Skin epidermis (tissue), 12 donors: ENCODE measurements at regions not wholly inside any gene's neighbourhood (a gene's known extent, or its start where the extent isn't known, plus 50 kb on each side); places are given as distances from the start of the nearest gene placed in this dataset.

ENCODE experiments used
- H3K27ac ChIP-seq, 21 experiments: fragments of 200-600 bp; sonication (generic) in 11 of 21; one replicate each; pipeline ENCODE4 v1.5.0; 2020; ENCODE audit warnings: mild to moderate bottlenecking in 3 of 21, inconsistent platforms in 2 of 21, moderate library complexity in 2 of 21
- H3K4me3 ChIP-seq, 7 experiments: fragments of 200-600 bp; sonication (generic) in 2 of 7; one replicate each; pipeline ENCODE4 v1.5.0; 2020; ENCODE audit warnings: inconsistent platforms in 2 of 7, mild to moderate bottlenecking in 2 of 7, moderate library complexity in 1 of 7

DNA sequence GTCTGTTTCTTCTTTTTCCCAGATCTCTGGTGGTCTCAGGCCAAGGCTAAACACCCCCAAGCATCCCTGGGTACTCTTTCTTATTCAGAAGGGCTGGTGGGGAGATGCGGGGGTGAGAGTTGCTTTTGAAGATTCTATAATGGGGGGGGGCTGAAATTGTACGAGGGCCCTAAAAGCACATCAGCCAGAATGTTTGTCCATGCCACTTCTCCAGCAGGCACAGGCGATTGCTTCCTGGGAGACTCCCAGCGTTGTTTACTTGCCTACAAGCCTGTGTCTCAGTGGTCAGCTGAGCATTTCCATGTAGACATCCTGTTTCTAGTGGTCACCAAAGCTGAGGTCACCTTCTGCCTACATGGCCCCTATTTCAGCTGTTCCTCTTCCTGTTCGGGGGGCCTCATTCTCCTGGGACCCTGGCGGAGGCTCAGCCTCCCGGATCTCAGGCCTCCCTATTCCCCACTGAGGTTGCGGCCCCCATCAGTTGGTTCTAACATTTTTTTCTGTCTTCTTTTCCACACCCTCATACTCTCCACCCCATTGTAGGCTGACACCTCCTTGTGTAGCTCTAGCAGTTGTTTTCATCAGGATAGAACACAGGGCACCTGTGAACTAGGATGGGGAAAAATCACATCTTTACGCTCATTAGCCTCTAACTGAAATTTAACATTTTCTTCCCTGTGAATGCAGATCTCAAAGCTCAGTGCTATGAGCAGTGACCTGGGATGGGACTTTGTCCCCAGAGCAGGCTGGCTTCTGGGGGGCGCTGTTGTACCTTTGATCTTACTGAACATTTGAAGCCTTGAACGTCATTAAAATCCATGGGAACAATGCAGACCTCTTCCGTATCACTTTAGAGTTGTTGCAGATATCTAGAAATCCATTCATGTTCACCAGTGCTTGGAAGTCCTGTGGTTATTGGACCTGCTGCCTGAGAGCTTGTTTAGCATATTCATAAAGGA lies 286.5 kb downstream of the GLRX3 start:
- H3K27ac ChIP-seq: no peak overlapping the region

DNA sequence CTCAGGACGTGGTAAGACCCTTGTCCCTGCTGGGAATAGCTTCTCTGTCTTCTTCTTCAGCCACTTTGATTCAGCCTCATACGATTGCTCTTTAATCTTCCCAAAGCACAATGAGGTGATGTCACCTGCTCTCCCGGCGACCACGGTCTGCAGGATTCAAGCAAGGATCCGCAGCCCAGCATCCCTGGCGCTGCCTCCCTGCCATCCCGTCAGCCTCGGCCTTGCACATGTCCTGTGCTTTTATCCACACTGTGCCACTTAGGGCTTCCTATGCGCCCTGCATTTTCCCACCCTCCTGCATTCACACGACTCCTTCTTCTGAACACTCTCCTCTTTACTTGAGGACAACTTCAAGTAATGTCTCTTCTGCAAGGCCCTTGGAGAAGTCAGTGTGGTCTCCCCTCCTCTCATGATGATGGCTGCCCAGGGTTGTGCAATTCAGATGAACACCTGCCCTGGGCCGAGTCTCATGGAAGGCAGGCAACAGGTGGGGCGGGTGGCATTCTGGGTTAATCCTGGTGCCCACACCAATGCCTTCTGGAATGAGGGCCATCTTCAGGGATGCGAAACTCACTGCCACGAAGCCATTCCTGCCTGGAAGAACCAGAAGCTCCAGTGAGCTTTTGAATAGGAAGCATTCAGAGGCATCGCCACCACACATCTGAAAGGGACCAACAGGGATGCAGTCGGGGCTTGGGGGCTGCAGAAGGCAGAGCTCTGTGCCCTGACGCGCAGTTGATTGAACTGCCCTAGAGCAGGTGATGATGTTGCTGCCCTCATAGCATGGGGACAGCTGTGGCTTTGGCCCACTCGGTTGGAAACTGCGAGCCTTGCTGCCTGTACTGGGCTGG lies 287.5 kb downstream of the GLRX3 start:
- no peak overlapping the region for H3K4me3 ChIP-seq
- H3K27ac ChIP-seq: no peak overlapping the region

More for the DNA sequence above, 286.5 kb downstream of the GLRX3 start:
- no peak overlapping the region for H3K4me3 ChIP-seq

DNA sequence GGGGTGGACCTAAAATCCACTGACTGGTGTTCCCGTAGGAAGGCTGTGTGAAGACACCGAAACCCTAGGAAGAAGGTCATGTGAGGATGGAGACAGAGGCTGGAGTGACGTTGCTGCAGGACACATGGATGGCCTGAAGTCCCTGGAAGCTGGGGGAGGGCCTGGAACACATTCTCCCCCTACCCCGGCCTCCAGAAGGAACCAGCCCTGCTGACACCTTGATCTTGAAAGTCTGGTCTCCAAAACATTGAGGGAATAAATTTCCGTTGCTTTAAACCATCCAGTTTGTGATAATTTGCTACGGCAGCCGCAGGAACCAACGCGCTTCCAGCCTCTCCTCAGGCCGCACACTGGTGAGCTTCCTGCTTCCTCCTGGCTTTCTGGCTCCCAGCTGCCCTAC lies 288.2 kb downstream of the GLRX3 start:
- H3K27ac ChIP-seq: no peak overlapping the region
- H3K4me3 ChIP-seq: no peak overlapping the region

DNA sequence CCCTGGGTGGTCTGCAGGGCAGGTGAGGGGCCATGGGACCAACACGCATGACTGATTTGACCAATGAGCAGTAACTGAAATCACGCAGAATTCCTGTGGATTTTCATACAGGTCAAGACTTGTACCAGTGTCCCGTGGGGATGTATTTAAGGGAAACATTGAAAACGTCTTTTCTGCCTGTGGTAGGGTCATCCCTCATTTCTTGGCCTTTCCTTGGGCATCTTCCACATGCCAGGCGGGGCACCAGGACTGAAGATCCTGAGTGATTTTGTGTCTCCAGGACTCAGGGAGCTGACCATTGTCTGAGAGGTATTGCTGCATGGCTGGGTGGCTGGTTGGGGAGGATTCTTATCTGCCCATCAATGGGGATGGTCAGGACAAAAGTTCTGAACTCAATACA lies 289.0 kb downstream of the GLRX3 start:
- Histone ChIP-seq H3K27ac (no peak overlapping the region), H3K4me3 (no peak overlapping the region)

DNA sequence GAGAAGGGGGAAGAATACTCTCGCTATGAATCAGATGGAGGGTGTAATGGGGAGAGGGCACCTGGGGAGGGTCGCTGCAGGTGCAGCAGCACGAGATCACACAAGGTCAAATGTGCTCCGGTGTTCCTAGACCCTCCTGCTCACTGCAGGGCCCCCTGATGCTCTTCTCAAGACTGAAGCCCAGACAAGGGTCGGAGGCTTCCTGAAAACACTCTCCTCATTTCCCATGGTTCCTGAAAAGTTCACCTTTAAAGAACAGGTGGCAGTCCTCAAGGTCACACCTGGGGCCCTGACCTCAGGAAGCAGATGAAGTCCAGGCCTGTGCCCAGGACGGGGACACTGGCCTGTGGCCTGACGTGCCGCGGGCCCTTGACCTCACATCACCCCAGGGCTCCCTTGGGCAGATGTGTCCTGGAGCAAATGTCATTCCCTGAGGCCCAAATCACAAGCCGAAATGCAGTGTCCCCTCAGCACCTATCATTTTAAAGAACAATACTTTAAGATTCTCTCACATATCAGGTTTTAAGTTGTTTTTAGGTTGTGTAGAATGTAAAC lies 289.8 kb downstream of the GLRX3 start:
- H3K4me3 ChIP-seq: no peak overlapping the region
- H3K27ac ChIP-seq: no peak overlapping the region

- Histone ChIP-seq H3K27ac (no peak overlapping the region), H3K4me3 (no peak overlapping the region)
Observed at GRCh38 chr10:130427216-130427722, 291.1 kb downstream of the GLRX3 start.

- Histone ChIP-seq H3K4me3 (no peak overlapping the region), H3K27ac (no peak overlapping the region)
Observed at GRCh38 chr10:130428936-130429335, 292.7 kb downstream of the GLRX3 start.

DNA sequence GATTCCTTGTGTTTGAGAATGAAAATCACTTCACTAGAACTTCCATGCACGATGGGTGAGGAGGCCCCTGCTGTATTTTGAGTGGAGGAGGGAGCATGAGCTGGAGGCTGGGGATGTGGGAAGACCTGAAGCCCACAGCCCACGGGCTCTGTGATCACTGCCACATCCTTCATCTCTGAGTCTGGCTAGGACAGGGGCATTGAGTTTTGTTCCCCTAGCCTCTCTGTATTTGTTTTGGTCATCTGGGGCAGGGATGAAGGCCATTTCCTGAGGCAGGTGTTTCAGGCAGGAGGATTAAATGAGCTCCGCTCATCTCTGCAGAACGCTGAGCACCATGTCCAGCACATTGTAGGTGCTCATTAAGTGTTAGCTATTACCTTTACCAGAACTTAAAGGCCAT lies 293.6 kb downstream of the GLRX3 start:
- no peak overlapping the region for H3K27ac ChIP-seq

GRCh38 chr10:130430291-130430690 lies 294.1 kb downstream of the GLRX3 start:
- Histone ChIP-seq H3K27ac (no peak overlapping the region), H3K4me3 (no peak overlapping the region)

More for the DNA sequence above, 293.6 kb downstream of the GLRX3 start:
- H3K4me3 ChIP-seq: no peak overlapping the region

- Histone ChIP-seq H3K4me3 (no peak overlapping the region), H3K27ac (no peak overlapping the region)
Observed at GRCh38 chr10:130430852-130431704, 294.9 kb downstream of the GLRX3 start.

DNA sequence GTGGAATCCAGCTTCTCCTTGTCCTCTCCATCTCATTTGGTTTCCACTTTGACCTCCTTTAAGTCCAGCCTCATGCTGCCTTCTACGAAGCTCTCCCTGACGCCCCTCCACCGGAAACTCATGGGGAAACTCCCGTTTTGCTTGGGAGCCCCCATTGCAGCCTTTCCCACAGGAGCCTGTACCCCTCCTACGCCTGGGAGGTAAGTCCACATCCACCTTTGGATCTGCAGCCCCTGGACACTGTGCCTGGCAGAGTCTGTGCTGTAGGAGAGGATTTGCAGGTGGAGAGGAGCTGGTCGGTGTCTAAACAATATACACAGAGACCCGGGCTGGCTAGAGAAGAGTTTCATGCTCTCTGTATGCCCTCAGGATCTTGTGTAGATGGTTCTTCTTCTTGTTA lies 296.1 kb downstream of the GLRX3 start:
- H3K4me3 ChIP-seq: no peak overlapping the region

DNA sequence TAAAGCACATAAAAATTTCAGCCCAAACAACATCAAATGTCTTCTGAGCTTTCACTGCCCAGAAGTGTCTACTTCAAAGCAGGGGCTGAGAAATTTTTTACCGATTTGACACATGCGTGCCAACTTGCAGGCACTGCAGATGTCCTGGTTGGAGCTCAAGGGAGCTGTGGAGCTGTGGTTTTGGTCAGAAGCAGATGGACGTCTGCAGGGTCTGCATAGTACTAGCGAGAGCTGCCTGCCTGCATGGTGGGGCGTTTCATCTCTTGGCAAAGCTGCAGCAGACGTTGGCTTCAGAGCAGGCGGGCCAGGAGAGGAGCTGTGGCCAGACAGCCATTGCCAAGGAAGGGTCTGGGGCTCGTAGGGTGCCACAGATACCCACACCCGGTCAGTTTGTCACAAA lies 296.7 kb downstream of the GLRX3 start:
- Histone ChIP-seq H3K4me3 (no peak overlapping the region), H3K27ac (no peak overlapping the region)

More for the DNA sequence above, 296.1 kb downstream of the GLRX3 start:
- H3K27ac ChIP-seq: no peak overlapping the region

DNA sequence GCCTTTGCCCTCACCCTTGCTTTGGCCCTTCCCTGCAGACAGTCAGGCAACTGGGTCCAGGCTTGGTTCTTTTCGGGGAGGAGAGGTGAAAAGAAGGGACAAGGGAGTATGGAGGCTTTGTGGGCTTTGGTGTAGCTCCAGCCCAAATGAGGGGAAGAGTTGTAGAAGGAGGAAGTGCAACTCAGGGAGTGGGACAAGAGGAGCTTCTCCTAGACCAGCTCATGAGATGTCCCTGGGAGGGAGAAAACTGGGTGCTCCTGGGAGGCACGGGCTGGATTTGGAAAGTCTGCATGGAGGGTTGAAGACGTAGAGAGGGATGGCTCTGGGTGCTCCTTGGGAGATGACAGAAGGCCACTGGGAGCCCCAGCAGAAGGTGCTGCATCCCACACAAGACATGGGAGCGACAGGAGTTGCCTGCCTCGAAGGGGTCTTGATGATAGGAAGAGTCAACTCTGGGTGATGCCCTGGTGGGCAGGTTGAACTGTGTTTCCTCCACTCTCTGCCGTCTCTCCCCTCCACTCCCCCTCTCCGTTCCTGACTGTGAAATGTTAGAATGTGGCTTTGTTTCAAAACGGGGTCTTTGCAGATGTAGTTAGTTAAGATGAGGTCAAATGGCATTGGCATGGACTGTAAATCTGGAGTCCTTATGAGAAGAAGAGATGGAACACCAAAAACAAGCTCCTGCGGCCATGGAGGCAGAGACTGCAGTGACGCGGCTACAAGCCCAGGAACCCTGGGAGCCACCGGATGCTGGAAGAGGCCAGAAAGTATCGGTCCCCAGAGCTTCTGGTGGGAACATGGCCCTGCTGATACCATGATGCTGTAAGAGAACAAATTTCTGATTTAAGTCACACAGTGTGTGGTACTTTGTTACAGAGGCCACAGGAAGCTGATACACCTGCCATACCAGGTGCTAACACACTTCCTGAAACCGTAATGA lies 298.5 kb downstream of the GLRX3 start:
- H3K27ac ChIP-seq: no peak overlapping the region
- H3K4me3 ChIP-seq: no peak overlapping the region

GRCh38 chr10:130435961-130436360 lies 299.8 kb downstream of the GLRX3 start:
- Histone ChIP-seq H3K27ac (no peak overlapping the region), H3K4me3 (no peak overlapping the region)

- no peak overlapping the region for H3K4me3 ChIP-seq
- H3K27ac ChIP-seq: no peak overlapping the region
Observed at GRCh38 chr10:130438861-130439260, 302.7 kb downstream of the GLRX3 start.

DNA sequence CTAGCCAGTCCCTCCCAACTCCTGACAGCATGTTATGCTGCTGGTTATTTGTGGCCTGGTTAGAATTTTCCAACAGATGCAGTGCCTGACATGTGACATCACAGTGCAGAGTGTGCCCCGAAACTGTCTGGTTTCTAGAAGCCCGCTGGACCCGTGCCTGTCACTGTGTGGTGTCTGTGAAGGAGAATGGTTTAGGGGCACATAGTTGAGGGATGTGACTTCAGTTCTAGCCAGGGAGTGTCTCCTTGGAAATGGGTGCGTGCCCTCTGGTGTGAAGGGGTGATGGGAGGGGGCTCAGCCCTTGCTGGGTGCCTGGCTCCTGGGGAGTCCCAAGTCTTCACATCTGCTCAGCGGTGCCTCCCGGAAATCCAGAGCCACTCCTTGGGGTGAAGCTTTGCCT lies 303.6 kb downstream of the GLRX3 start:
- H3K4me3 ChIP-seq: no peak overlapping the region
- H3K27ac ChIP-seq: no peak overlapping the region

DNA sequence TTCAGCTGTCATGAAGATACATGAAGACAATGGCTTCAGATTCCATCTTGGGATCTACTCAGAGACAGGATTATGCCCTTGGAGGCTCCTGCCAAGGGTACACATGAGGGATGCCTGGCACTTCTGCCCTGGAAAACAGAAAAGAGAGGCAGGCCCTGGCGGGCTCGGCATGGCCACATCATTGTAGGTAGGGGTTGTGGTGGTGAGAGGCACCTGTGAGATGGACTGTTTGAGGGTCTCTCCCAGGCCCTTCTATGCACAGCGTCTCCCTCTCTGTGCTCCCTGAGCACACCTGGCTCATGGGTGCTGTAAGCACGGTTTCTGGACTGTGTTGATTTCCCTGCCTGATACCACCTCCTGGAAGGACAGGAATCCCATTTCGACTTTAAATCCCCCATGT lies 304.3 kb downstream of the GLRX3 start:
- no peak overlapping the region for H3K27ac ChIP-seq

GRCh38 chr10:130440971-130441370 lies 304.8 kb downstream of the GLRX3 start:
- Histone ChIP-seq H3K4me3 (no peak overlapping the region), H3K27ac (no peak overlapping the region)

More for the DNA sequence above, 304.3 kb downstream of the GLRX3 start:
- no peak overlapping the region for H3K4me3 ChIP-seq
